Epithelial cell of prostate (primary cell): ENCODE measurements at regions not wholly inside any gene's neighbourhood (a gene's known extent, or its start where the extent isn't known, plus 50 kb on each side); places are given as distances from the start of the nearest gene placed in this dataset.

Source experiments
- DNase-seq: peaks from one replicate; pipeline ENCODE4 v3.0.0-alpha.2; 2011; ENCODE audit warnings: low read depth, low spot score
- H3K27ac ChIP-seq: fragments of 450-650 bp; 2 replicates; pipeline ENCODE4 v1.5.1; 2017; ENCODE audit warnings: mild to moderate bottlenecking

DNA sequence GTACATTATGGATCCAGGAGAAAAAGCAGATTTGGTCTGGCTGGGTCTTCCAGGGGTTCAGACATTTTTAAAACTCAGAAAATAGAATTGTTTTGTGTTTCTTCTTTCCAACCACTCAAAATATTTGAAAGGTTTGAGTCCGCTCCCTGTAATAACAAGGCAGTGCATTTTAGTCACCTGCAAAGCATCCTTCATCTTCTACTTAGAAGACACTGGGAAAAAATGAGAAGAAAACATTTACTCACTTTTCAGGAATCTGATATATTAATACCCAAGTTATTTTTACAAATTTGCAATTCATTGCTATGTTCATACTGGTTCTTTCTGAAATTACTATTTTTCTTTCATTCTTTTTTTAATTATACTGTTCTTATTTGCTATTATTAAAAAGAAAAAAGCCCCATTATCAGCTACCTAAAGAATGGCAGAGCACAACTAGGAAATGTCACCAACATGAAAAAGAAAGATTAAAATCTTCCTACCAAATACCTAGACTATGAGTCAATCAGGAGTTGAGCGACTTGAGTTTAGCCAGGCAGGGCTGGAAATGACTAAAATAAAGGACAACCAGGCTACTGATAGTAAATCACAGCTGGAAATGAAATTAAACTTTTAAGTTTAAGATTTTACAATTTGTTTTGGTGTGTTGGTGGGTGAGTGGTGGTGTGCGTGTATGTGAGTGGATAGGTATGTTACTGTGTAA lies 280.3 kb upstream of the THBS1 start:
- DNase-seq: no peak
- H3K27ac ChIP-seq: peak overlapping the region; percentile 52

DNA sequence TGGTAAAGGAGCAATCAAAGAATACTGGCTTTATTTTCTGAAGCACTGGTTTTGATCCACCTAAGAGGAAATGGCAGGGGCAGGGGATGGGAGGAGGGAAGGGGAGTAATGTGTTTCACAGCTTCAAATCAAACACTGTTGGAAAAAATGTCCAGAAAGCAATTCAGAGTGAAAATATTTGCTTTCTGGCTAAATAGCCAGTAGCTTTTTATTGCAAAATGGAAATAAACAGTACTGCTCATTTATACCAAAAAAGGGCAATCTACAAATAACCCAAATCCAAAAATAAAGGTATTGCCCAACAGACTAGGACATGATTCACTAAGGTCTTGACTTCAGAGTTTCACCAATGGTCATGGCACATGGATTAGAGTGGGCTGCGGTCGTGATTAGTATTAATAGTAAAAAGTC lies 279.3 kb upstream of the THBS1 start:
- H3K27ac ChIP-seq: peak overlapping the region; percentile 52
- no peak for DNase-seq

DNA sequence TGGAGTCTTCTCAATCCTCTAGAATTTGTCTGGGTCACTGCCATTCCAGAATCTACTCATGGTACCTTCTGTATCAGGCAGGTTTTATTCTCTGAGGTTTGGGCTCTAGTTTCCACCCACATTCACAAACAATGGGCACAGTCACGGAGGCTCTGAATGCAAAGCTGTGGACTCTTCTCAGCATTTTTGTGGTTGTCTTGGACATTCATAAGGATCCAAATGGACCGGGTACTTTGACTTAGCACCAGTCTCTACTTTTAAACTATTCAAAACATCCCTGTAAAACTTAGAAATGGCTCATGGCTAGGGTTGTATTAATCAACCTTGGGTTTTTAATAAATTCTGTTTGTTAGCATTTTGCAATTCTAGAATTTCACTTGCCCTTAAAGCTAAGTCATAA lies 277.9 kb upstream of the THBS1 start:
- no peak for DNase-seq
- H3K27ac ChIP-seq: no peak overlapping the region

DNA sequence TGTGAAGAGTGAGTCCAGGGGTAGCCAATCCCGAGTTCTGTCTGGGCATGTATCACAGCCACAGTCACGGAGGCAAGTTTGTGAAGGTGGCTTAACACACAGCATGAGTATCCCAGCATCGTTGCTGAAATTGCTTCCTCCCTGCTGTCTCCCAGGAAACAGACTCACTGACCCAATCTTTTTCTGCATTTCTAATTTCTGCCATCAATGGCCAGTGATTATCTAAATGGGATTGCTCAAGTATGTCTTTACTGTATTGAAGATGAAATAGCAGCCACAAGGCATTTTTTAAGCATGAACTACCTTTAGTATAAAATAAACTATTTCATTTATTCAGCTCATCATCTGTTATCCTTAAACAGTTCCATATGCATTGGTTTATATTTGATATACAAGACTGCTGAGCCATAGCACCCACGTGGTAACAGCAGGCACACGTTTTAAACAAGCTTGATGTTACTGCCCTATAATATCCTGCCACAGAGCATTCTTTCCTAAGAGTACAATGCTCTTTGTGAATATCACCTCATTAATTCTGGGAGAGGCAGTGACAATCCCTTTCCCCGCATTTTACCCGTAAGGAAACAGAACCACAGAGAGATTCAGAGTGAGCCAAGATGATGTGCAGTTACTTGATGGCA lies 276.6 kb upstream of the THBS1 start:
- peak; percentile 33 for DNase-seq
- H3K27ac ChIP-seq: peak overlapping the region; percentile 18

DNA sequence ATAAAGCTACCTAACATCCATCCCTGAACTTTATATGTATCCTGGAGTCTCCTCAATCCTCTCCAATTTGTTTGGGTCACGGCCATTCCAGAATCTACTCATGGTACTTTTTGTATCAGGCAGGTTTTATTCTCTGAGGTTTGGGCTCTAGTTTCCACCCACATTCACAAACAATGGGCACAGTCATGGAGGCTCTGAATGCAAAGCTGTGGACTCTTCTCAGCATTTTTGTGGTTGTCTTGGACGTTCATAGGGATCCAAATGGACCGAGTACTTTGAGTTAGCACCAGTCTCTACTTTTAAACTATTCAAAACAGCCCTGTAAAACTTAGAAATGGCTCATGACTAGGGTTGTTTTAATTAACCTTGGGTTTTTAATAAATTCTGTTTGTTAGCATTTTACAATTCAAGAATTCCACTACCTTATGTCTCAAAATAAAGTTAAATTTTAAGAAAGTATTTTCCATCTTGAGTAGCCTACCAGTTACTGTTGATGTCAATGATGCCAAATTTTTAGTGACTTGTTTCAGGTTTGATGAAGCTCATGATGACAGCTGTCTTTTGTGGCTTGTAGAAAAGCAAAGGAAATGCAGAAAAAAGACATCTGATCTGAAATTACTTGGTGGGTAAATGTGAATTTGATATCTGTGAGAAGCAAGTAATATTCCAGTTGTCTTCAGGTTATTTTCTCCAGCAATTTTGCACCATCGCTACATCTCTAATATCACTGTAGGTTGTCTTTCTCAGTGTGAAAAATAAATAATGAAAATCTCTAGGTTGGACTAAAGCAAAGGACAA lies 275.7 kb upstream of the THBS1 start:
- H3K27ac ChIP-seq: peak overlapping the region; percentile 18
- no peak for DNase-seq

DNA sequence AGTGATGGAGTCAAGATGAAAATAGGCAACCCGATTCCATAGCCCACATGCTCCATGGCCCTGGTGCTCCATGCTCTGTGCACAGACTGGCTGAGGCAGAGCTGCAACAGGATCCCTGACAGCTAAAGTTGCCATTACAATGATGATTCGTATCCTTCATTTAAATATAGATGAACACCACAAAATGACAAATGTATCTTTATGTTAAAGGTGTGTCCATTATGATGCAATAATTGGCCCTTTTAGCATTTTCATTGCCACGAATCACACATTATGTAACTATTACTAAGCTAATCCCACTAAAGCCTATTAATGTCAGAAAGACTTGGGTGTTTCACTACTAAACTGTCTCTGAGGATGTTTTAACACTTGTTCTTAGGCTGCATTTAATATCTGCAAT lies 270.2 kb upstream of the THBS1 start:
- peak; percentile 24 for DNase-seq
- peak overlapping the region; percentile 42 for H3K27ac ChIP-seq

DNA sequence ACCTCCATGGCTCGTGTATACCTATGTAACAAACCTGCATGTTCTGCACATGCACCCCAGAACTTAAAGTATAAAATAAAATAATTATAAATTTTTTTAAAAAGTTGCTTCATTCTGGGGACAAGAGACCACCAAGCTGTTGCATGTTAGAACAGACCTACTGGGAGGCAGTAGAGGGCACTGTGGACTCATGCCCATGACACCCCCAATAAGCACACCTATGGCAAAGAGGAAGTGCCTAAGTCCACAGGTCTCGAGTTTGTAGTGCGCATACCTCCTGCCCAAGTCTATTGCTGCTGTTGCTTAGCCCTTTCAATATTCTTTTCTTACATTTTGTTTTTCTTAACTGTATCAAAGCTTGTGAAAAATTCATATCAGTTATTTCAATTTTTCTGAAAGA lies 267.9 kb upstream of the THBS1 start:
- no peak for DNase-seq
- no peak overlapping the region for H3K27ac ChIP-seq

DNA sequence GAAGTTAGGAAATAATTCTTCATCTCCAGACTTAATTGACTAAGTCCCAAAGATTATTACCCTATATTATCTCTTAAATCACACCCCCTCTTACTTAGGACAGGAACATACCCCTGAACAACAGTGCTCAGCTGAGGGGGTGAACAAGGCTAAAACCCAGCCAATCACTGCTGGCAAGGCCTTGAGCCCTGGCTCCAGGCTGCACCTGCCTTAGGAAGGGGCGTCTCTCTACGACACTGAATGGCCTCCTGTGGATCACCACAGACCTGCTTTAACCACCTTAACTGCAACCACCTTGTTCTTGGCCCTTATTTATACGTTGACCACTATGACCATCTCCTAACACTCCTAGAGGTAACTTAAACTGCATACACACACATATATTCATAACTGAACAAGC lies 267.4 kb upstream of the THBS1 start:
- no peak for DNase-seq
- no peak overlapping the region for H3K27ac ChIP-seq

DNA sequence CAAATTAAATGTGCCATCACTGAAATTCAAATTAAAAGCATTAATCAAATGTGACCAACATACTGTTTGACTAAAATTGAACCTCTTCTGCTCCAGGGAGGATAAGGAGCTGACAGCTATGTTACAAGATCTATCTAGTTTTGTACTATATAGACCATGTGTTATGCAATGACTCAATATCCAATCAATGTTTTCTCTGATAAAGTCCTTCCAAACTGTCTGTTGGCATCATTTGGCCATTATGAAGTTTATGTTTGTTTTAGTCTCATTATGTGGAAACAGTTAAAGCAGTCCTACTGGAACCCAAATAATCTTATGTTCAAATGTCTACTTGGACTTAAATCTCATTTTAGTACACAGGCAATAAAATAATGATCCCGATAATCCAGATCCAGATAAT lies 267.0 kb upstream of the THBS1 start:
- no peak overlapping the region for H3K27ac ChIP-seq

DNA sequence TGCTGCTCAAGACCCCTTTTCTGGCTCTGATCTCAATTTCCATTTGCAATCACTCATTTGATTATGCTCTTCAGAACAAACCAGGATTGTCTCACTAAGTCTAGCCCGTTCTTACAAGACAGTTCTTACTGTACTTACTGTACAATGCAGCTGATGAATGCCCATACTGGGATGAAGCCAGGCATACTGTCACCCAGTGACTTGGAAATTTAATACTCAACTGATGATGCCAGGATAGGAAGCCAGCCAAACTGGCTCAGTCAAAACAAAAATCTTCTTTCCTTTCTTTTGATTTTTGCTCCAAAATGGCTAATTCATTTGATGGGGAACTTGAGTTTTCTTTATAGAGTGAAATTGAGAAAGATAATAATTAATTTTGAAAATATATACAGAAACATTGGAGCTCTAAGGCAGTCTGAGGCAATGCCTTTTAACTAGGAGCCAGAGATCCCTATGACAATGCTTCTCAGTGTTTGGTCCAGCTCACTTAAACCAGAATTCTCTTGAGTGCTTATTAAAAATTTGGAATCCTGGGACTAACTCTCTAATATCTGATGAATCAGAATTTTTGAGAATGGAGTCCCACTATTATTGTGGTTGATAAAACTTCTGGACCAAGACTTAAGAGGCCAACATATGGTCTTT lies 265.6 kb upstream of the THBS1 start:
- DNase-seq: no peak
- no peak overlapping the region for H3K27ac ChIP-seq

More for the DNA sequence above, 267.0 kb upstream of the THBS1 start:
- DNase-seq: no peak

DNA sequence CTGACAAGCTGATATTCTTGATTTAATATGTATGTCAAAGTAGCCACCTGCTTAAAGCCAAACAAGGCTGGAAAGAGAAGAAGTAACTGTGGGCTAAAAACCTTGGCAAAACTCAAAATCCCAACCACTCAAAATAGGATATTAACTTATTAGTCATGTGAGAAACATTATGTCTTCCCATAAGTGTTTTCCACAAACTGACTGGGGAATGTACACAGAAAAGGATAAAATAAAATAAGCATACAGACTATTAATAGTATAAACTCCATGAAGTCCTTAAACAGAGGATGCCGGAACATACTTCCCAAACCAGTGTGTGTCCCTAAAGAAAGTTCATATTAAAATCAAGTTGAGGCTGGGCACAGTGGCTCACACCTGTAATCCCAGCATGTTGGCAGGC lies 263.7 kb upstream of the THBS1 start:
- no peak overlapping the region for H3K27ac ChIP-seq
- no peak for DNase-seq

DNA sequence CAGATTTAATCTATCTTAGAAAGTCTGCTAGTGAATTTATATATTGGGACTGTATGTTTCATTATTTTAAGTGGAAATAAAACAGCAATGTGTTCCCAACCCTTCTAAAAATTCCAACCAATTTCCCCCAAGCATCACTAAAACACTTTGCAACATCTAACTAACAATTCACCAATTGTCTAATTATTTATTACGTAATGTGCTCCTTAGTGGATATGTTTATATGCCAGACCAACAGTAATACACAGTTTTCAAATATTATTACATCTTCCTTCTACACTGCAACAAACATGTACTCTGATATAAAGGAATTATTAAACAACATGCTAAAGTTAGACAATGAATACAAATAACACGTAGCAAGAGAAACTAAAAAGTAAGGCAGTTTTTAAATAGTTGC lies 262.6 kb upstream of the THBS1 start:
- no peak overlapping the region for H3K27ac ChIP-seq
- no peak for DNase-seq

DNA sequence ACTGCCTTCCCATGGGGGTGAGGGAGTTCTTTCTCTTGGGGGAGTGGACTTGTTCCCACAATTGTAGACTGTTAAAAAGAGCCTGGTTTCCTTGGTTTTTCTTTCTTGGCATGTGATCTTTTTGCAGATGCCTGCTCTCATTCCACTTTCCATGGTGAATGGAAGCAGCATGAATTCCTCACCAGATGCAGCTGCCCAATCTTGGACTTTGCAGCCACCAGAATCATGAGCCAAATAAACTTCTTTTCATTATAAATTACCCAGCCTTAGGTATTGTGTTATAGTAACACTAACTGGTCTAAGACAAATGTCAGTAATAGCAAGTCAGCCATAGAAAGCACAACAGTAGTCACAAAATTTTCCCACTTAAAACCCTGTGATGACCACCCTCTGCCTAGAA lies 260.5 kb upstream of the THBS1 start:
- no peak overlapping the region for H3K27ac ChIP-seq
- no peak for DNase-seq

DNA sequence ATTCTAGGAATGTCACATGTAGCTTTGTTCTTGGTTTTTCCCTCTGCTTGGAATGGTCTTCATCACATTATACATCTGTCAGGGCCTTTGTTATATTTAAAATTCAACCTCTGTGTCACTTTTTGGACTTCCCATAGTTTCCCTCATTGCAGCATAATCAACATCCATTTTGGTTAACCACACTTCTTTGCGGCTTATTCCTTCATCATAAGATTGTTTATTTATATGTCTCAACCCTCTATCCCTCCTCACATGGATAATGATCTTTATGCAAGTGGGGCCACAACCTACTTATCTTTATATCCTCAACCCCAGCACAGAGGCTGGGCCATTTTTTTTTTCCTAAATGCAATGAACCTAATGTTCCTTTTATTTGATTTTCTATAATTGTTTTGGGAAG lies 260.0 kb upstream of the THBS1 start:
- no peak overlapping the region for H3K27ac ChIP-seq
- no peak for DNase-seq

DNA sequence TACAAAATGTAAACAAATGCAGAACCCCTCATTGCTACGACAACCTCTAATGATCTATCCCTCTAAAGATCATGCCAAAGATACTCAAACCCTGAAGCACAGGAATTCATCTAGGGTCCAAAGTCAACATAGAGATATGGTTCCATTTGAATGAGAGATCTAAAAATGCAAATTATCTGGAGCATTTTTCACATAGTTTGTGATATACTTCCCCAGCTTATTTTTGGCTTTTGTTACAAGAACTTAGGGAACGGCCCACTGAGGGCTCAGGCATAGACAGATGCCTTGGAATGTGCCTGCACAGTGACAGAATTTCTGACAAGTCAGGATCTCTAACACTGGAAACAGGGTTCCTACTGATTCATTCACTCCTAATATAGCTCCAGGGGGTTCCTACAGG lies 258.9 kb upstream of the THBS1 start:
- no peak overlapping the region for H3K27ac ChIP-seq
- DNase-seq: no peak

DNA sequence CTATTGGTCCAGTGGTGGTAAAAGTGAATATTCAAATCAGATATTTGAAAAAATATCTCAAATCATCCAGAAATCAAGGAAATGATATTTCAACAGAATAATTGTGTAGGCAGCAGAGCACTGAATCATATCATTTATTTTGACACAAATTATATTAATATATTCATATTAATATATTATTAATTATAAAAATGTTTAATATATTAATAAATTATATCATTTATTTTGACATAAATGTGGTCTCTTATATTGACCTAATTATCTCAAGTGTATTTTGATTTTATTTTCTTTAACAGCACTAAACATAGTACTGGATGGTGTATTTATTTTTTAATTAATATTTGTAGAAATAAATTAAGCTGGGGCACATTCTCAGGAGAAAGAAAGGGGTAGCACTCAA lies 257.7 kb upstream of the THBS1 start:
- H3K27ac ChIP-seq: no peak overlapping the region
- no peak for DNase-seq

DNA sequence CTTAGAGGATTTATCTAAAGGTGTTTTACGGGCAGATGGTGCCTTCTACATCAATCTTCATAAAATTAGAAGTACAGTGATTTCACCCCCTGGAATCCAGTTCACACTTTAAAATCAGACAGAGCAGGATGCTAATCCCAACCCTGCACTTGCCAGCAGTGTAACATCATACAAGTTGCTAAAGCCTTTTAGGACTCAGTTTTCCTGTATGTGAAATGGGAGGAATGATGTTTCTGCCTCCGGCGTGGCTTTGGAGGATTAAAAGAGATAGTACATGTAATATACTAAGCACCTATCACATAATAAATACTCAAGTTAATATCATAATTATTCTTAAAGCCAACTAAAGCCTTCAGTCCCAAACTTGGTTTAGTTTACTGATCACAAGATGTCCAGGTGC lies 257.2 kb upstream of the THBS1 start:
- no peak overlapping the region for H3K27ac ChIP-seq
- DNase-seq: no peak

DNA sequence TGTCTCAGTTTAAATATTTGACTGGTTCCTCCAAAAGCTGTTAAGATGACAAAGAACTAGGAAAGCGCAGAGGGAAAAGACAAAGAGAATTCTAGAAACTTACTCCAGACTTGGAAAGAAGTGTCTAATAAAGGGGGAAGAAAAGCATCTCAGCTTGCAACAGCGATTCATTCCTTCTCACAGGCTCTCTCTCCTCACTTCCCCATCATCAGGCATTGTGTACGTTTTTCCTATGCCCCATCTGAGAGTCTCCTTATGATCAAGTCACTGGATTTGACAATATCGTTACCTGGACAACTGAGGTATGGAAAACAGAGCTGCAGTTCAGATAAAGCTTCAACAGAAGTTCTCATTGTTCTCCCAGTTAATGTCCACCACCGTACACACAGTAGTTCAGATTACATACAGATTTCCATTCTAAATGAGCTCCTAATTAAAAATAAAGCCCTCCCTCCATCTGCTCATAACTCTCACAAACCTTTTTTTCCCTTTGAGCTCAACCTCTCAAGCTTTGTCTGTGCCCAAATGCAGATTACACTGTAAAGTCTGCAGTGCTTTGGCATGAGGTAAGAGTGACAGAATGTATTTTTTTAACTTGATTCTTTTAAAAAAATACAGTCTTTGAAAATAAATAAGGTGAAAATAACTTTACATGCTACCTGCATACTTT lies 254.4 kb upstream of the THBS1 start:
- H3K27ac ChIP-seq: no peak overlapping the region
- DNase-seq: no peak

DNA sequence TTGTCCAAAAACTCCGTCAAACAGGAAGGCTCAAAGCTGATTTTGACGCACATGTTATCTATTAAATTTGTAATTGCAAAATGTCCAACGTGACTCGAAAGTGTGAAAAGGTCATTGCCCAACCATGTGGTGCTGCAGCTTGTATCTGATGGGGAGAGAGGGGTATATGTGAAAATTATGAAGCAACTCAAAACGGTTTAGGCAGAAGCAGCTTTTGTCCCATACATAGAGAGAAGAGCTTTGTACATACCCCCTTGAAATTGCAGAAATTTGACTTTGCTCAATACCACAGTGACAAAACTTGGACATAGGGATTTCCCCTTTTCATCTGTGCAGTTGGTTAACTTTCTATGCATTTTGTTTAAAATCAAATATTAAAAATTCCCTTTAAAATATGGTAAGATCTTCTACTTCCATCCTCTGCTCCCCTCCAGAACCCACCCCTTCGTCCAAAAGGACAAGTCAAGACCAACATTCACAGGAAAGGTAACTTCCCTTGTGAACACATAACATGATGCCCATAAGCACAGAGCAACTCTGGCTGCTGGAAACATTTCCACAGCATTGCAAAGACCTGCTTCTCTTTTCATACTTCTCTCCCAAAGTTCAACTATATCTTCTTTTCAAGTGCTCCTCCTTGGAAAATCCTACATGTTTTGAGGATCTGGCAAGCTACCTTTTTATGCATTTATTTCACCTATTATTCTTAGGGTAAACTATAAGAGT lies 253.7 kb upstream of the THBS1 start:
- no peak overlapping the region for H3K27ac ChIP-seq
- DNase-seq: no peak

DNA sequence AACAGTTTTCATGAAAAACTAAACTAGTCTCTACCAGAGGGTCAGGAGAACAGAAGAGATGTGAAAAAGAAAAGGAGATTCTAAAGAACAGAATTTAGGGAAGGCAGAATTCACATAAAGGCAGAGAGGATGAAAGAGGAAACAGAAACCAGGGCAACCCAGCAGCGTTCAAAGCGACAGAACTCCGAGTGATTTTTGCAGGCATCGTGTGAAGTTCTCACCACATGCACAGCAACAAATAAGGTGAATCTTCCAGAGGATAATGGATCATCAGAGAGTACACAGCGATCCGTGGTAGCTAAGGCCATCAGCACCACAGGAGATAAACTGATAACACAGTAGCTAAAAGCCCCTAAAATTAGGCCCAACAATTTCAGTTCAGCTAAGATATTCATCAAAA lies 250.8 kb upstream of the THBS1 start:
- no peak for DNase-seq
- no peak overlapping the region for H3K27ac ChIP-seq
